GM19328 (cell line): ENCODE measurements at regions not wholly inside any gene's neighbourhood (a gene's known extent, or its start where the extent isn't known, plus 50 kb on each side); places are given as distances from the start of the nearest gene placed in this dataset.

Experiments
- ATAC-seq: cut with Tn5 transposase; IDR thresholded peaks from one replicate; pipeline ENCODE4 v1.9.1; 2021; ENCODE audit warnings: mild to moderate bottlenecking, moderate library complexity; ENCODE audit not compliant: unreplicated experiment

DNA sequence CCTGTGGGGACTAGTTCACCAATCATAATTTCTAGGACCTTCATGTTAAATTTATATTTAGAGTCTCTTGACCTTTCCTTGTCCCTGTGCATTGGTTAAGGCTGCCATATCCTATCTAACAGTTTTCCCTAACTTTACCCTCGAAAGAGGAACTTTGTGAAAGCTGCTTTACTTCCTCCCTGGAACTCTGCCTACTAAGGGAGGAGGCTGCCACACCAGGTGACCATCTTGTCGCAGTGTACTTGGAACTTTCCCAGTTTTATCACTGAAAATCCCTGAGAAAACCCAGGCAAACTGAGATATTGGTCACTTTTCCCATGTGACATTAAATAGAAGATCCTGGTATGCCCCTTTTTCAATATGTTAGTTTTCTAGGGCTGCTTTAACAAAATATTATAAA, 317.6 kb upstream of the TSHZ2 start:
- ATAC-seq: no peak

DNA sequence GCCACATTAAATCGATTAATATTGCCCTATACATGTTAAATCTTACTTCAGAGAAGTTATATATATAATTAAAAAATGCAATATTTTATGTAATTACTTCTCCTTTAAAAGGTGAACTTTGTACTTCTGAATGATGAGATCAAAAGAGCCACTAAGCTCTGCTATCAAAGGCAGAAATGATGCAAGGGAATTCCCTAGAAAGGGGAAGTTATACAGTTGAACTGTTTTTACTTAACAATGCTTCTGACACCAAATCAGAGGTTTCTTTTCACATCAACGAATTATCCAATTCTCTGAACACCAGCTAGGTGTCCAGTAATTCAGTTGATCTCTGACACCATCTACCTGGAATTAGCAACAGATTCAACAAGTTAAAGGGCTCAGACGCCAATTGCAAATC, 319.9 kb upstream of the TSHZ2 start:
- ATAC-seq: no peak

DNA sequence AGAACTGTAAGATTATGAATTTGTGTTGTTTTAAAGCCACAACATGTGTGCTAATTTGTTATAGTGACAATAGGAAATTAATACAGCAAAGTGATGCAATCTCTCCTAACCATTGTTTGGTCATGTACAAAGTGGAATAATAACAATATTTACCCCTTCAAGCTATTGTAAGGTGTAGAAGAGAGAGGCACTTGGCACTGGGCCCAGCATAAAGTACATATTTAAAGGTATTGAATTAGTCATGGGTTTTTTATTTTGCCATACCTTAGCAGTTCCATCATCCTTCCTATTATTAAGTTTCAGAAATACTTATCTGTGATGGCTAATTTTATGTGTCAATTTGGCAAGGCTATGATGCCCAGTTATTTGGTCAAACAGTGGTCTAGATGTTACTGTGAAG, 322.4 kb upstream of the TSHZ2 start:
- ATAC-seq: no peak

DNA sequence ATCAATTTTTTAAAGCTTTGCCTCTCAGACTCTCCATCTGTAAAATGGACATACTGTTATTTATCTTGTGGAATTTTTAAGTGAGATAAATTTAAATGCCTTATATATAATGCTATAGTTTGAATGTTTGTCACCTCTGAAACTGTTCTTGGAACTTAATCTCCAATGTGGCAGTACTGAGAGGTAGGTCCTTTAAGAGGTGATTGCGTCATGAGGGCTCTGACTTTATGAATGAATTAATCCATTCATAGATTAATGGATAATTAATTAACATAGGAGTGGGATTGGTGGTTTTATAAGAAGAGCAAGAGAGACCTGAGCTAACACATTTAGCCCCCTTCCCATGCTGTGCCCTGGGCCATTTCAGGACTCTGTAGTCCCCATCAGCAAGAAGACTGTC, 326.3 kb upstream of the TSHZ2 start:
- ATAC-seq: no peak

DNA sequence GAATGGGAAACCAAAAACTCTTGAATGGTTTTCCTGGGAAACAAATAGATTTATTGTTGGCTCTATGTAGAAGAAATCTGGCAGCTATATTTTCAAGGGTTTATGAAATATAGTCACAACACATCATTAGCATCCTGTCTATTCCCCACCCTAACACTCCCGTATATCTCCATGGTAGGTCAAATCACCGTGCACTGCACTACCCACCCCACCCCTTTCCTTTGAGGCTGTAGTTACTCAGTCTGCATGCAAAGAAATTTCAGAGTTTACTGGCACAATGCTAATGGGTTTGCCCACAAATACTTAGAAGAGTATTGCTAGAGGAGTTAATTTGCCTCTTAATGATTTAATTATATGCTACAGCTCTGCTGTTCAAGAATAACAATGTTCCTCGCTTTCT, 329.1 kb upstream of the TSHZ2 start:
- ATAC-seq: no peak

DNA sequence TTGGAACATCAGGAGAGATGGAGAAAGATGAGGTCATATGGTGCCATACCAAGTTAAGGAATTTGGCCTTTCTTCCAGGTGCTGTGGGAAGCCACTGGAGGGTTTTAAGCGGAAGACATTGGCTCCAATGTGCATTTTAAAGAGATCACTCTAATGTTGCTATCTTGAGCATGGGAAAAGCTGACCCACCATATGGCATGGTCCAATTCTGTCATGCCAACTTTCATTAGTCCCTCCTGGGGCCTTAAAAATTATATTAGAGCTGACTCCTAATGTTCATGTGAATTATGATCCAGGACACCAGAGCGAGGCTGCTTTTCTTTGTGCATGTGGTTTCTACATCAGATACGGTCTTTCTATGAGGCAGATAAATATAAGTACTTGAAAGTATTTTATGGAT, 335.0 kb upstream of the TSHZ2 start:
- no peak for ATAC-seq

DNA sequence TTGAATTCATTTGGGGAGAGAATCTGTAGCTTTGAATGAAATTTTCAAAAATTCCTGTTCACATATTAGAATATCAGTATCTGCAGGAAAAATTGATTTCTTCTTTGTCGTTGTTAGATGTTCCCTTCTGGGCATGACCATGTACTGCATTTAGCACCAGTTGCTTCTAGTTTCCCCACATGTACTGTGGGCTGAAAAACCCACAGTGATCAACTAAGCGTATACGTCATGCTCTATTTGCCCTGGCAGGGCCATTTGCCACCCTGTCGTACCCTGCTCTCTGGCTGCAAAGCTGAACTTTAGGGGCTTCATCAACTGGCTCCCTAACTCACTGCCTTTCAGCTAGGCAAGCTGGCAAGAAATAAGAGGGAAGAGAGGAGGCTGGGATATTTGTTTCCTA, 340.7 kb upstream of the TSHZ2 start:
- ATAC-seq: no peak

DNA sequence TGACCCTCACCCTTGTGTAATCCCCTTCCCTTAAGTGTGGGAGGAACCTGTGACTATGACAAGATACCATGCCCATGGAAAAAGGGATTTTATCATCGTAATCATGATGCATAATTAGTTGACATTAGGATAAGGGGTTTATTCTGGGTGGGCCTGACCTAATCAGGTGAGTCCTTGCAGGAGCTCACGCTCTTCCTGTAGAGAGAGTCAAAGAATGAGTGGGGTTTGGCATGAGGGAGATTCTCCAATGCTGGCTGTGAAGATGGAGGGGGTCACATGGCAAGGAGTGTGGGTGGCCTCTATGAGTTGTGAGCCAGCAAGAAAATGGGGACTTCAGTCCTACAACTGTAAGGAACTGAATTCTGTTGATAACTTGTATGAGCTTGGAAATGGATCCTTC, 342.0 kb upstream of the TSHZ2 start:
- no peak for ATAC-seq

DNA sequence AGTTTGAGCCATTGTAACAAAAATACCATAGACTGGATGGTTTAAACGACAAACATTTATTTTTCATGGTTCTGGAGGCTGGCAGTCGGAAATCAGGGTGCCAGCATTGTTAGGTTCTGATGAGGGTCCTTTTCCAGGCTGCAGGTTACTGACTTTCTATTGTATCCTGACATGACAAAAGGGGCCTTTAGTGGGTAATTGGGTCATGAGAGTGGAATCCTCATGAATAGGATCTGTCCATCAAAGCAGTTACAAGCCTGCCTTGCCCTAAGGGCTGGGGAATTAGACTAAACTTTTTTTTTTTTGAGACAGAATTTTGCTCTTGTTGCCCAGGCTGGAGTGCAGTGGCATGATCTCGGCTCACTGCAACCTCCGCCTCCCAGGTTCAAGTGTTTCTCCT, 347.9 kb upstream of the TSHZ2 start:
- ATAC-seq: no peak

DNA sequence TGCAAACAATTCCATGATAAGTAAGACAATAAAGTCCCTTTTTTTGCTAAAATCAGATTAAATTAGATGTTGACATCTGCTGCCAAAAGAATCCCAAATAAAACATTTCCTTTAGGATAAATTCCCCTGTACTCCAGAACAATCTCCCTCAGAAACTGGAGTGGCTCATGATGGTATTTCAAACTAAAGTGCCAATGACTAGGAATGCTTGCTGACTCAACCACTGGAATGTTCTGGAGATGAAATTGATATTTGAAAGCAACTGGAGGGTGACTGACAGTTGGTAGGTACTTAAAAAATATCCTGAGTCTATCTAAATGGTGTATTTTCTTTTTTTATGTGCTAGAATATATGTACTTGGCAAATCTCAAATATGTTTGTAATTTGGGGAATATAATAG, 350.1 kb upstream of the TSHZ2 start:
- ATAC-seq: no peak

DNA sequence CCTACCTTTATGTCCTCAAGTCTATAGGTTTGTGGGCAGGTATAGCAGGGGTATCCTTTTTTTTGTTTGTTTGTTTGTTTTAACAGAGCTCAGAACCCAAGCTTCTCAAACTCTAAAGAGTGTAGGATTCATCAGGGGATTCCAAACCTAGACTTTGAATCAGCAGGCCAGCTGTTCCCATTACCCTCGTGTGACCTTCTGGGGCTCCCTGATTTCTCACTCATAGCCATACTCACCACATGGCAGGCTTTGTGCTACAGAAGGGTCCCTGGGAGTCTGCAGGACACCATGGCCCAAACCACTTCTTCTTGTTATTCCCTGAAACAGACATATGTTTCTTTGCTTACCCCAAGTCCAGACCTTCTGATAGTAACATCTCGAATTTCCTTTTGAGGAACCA, 350.8 kb upstream of the TSHZ2 start:
- no peak for ATAC-seq

DNA sequence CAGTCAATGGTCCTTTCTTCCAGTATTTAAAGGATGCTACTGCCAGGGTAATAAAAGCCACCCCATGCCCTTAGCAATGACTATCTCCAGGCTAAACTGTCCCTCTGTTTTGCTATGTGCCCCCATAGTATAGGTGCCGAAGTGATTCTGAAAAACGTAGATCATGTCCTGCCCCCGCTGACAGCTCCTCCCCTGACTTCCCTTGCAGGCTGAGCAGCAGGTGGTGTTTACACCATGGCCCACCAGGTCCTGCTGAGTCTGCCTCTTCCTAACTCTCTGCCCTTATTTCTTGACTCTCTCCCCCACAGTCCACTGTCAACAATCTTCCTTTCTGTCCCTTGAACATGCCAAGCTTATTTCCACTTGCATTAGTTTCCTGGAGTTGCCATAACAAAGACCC, 352.5 kb upstream of the TSHZ2 start:
- no peak for ATAC-seq

DNA sequence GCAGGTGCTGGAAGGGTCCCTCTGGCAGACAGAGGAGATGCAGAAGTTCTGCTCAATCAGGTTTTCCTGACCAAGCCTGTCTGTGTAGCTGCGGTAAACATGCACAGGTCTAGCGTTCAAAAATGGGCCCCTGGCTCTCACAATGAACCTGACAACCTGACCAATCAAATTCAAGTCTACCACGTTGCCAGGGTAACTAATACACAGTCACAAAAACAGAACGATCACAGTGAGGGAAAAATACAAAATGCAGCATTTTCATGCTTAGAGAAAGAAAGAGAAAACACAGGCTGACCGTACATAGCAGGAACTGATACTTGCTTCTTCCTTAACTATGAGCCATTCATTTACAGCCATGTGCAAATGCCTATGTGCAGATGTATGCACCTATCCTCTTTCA, 353.1 kb upstream of the TSHZ2 start:
- no peak for ATAC-seq

DNA sequence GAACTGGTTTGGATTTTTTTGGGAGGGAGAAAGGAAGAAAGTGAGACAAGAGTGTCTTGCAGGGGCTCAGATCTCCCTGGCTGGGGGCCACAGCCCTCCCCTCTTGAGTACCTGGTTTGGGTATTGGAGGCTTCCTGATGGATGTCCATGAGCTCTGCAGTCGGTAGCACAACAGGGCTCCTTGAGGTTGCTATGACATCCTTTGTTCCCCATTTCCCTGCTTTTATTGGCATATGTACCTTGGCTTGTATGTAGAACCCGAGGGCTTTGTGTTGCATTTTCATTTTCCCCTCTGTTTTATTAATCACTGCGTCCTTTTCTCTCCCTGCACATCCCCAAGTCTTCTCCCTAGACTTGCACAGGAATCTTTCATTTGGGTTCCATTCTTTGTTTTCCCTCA, 355.5 kb upstream of the TSHZ2 start:
- no peak for ATAC-seq

DNA sequence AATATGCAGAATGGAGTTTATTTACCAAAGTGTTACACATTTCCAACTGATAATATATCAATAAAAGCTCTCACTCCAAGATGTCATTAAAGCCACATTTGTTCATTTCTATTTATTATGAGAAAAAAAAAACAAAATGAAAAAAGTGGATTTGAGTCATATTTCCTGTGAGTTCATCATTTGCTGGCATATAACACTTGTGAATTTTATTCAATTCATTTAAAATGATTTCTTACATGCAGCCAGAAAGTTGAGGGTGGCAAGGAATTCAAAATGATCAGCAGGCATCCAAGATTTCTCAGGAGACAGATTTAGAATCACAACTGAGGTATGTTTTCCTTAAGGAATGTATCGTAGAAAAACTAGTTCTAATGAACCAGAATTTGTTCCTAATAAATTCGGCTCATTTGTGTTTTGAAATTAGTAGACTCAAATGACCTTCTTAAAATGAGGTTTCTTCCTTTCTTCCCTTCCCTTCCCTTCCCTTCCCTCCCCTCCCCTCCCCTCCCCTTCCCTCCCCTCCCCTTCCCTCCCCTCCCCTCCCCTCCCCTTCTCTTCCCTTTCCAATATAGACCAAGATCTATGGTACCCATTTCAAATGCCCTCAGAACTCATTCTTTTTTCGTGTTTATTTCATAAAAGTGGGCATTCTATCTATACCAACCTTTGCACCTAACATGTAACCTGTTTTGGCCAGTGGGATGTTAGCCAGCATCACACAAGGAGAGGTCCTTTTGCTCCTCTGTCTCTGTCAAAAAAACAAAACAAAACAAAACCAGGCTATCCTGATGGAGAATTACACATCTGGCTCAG, 357.9 kb upstream of the TSHZ2 start:
- no peak for ATAC-seq

DNA sequence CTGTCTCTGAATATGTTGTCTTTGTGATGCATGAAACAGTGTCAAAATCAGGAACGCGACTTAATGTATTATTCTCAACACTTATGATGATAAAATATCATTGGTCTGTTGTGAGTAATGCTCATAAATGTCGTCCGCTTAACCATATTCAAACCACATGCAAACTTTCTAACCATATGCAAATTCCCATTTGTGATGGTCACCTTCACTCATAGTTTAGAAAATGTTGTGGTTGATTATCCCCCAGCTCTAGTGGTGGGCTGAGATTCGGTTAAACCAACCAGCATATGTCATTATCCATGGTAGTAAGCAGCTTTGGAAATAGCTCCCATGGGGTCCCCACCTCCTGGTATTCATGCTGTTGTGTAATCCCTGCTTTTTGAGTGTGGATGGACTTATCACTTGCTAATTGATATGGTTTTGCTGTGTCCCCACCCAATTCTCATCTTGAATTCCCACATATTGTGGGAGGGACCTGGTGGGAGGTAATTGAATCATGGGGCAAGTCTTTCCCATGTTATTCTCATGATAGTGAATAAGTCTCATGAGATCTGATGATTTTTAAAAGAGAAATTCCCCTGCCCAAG, 360.0 kb upstream of the TSHZ2 start:
- ATAC-seq: no peak

DNA sequence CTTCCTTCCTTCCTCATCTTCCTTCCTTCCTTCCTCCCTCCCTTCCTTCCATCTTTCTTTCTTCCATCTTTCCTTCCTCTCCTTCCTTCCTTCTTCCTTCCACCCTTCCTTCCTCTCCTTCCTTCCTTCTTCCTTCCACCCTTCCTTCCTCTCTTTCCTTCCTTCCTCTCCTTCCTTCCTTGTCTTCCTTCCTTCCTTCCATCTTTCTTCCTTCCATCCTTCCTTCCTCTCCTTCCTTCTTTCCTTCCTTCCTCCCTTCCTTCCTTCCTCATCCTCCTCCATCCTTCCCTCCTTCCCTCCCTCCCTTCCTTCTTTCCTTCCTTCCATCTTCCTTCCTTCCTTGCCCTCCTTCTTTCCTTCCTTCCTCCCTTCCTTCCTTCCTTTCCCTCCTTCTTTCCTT, 361.4 kb upstream of the TSHZ2 start:
- ATAC-seq: no peak

DNA sequence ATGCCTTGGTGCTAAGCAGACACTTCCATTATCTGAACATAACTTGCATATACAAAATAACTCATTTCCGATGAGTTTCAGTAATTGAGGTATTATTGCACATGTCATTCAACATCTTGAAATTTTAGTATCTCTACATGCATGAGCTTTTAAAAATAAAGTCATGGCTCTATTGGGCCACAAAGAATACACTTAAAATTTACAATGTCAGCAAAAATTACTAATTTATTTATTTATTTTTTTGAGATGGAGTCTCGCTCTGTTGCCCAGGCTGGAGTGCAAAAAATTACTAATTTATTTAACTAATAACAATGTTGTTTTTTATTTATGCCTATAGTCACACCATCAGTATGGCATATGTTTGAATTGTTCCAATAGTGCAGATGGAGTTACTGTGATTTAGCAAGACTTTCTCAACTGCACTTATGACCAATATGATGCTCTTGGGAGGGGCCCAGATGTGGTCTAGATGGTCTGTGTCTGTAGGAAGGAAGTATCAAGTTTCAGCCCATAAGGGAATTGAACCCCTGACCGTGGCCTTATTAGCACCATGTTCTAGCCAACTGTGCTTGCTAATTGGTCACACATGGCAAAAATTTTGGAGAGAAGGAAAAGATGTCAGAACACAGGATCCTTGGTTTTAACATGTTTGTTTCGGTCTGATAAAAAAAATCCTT, 370.7 kb upstream of the TSHZ2 start:
- ATAC-seq: no peak

DNA sequence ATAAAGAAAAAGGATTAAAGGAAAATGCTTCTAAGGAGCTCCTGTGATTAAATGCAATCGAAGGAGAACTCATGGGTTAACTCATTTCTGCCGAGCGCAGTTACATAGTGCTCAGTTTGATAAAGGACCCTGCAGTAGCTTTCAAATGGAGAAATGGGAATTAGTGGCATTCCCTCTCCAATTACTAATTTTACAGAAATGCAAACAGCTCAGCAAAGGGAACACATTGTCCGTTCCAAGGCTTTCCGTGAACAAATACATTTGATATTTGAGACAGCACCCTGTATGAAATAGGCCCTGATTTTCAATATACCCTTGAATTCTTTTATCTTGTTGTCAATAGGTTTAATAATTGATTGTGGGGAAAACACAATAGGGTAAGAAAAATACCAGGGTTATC, 375.9 kb upstream of the TSHZ2 start:
- no peak for ATAC-seq

DNA sequence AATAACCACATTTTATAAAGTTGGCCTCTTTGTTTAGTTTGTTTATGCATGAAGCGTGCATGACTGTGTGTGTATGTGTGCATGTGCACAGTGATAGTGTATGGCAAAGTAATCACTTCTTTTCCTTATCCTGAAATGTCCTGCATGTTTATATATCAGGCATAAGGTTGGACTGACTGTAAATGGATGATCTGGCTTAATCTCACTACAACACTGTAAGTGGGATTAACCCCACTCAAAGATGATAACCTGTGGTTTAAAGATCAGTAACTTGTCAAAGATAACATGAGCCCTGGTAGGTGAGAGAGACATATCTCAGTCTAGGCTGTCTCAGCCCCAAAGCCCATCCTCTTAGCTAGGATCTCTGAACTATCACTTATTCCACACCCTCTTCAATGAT, 376.6 kb upstream of the TSHZ2 start:
- no peak for ATAC-seq

DNA sequence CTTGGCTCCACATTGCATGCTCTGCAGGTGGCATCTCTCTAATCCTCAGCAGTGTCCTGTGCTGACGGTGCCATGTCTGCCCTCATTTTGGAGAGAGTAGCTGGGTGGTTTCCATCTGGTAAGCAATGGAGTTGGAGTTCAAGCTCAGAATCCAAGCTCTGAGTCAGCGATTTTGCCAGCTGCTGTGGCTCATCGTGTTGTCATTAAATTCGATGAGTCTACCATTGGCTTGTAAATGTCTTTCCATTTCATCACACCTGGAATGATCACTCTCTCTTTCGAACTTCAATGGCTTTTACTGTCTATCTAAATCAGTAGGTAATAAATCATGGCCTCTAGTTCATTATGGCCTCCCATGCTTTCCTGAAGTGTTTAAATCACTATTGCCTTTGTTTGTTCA, 378.5 kb upstream of the TSHZ2 start:
- ATAC-seq: no peak

DNA sequence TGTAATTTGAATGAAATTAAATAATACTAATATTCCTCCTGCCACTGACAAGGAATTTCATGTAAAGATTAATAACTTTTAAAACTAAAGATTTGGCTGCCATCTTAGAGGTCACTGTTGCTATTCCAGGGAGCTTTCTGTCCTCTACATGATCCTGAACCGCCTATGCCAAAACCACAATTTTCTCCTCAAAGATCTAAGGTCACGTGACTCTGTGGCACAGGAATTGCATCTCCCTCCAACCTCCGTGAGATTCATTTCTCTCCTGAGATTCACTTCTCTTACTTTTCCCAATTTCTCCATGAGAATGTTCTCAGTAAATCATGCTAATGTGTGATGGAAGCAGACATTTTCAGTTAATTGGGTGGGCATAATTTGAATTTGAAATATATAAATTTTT, 379.6 kb upstream of the TSHZ2 start:
- ATAC-seq: no peak
